ENCODE measurements at regions not wholly inside any gene's neighbourhood (a gene's known extent, or its start where the extent isn't known, plus 50 kb on each side); places are given as distances from the start of the nearest gene placed in this dataset.

DNA sequence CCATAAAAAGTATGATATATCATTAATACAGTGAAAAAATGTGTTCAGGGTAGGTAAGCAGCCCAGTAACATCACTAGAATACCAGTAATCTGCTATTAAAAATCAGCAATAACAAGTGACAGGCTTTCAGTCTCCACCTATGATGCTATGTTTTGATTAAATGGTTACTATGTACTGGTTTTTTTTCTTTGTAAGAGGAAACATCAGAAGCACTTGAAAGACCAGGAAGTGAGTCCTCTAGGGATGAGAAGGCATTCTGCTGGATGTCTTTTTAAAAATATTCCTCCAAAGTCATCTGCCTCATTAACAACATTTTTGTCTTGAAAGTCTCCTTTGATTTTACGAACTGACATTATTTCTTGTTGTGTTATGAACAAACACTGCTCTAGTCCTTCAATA, 136.0 kb upstream of the FAM98A start:
- no peak for DNase-seq (ENCODE audit: low read depth)
- H3K4me3 ChIP-seq (replicated peaks; ENCODE audit: low read depth, low read length): no peak overlapping the region
- TF ChIP-seq CTCF (IDR thresholded peaks at IDR 0.05; ENCODE audit: low read length, missing control alignments): no peak

- TF ChIP-seq CTCF (IDR thresholded peaks at IDR 0.05; ENCODE audit: low read length, missing control alignments): no peak
- no peak overlapping the region for H3K4me3 ChIP-seq (replicated peaks; ENCODE audit: low read depth, low read length)
- no peak for DNase-seq (ENCODE audit: low read depth)
These were observed 131.7 kb upstream of the FAM98A start for GRCh38 chr2:33730804-33731203.

DNA sequence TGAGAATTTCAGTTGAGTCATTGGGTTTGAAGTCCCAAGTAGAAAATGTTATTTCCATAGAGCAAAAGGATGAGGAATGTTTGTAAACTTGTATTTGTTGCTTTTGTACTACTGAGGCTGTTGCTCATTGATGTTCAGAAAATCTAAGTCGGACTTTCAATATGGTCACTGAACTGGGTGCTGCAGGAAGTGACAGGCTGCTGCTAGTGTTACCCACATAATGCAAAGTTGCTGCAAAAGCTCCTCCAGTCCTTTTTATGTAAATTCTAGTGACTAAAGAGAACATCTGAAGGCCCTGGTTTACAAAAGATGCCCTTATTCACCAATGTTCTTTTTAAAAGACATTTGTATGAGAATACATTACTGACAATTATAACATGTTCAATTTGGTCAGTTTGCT, 131.1 kb upstream of the FAM98A start:
- no peak overlapping the region for H3K4me3 ChIP-seq (replicated peaks; ENCODE audit: low read depth, low read length)
- DNase-seq (ENCODE audit: low read depth): no peak
- no peak for TF ChIP-seq CTCF (IDR thresholded peaks at IDR 0.05; ENCODE audit: low read length, missing control alignments)

- DNase-seq (ENCODE audit: low read depth): no peak
- no peak overlapping the region for H3K4me3 ChIP-seq (replicated peaks; ENCODE audit: low read depth, low read length)
- no peak for TF ChIP-seq CTCF (IDR thresholded peaks at IDR 0.05; ENCODE audit: low read length, missing control alignments)
These were observed 130.3 kb upstream of the FAM98A start for GRCh38 chr2:33729353-33729752.

DNA sequence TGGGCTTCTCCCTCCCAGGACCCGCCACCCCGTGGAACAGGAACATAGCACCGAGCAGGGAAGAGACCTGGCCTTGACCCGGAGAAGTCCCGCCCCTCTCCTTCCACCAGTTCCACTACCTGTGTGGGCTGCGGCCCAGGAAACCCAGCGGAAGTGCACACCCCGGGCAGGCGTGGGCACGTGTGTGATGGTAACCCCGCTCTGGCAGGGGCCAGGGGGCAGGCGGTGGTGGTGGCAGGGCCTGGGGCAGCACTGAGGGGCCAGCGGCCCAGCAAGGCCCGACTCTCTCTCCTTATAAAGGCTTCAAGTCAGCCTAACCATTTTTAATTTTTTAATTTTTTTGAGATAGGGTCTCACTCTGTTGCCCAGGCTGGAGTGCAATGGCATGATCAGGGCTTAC, 129.0 kb upstream of the FAM98A start:
- no peak overlapping the region for H3K4me3 ChIP-seq (replicated peaks; ENCODE audit: low read depth, low read length)
- no peak for TF ChIP-seq CTCF (IDR thresholded peaks at IDR 0.05; ENCODE audit: low read length, missing control alignments)
- no peak for DNase-seq (ENCODE audit: low read depth)

GRCh38 chr2:33727361-33728032, 128.4 kb upstream of the FAM98A start:
- TF ChIP-seq CTCF (IDR thresholded peaks at IDR 0.05; ENCODE audit: low read length, missing control alignments): no peak
- no peak overlapping the region for H3K4me3 ChIP-seq (replicated peaks; ENCODE audit: low read depth, low read length)
- DNase-seq (ENCODE audit: low read depth): no peak

DNA sequence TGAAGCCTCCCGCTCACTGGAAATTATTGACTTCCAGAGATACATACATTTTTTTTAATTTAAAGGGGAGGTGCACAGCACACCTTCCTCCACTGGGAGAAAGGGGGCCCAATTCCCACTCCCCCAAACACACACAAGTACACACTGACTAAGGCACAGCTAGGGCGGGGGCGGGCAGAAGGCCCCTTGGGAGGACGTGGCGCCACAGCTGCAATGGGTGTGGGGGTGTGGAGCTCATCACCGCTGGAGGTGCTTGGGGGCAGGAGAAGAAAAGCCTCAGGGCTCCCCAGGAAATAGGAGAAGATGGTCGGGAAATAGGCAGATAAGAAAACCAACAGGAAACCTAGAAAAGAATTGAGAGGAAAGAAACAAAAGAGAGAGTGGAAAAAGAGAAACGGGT, 127.3 kb upstream of the FAM98A start:
- no peak overlapping the region for H3K4me3 ChIP-seq (replicated peaks; ENCODE audit: low read depth, low read length)
- DNase-seq (ENCODE audit: low read depth): no peak
- TF ChIP-seq CTCF (IDR thresholded peaks at IDR 0.05; ENCODE audit: low read length, missing control alignments): no peak
